ENCODE measurements at regions not wholly inside any gene's neighbourhood (a gene's known extent, or its start where the extent isn't known, plus 50 kb on each side); places are given as distances from the start of the nearest gene placed in this dataset.

GRCh38 chr10:76666891-76667290, 970.7 kb downstream of the KCNMA1 start:
- H3K36me3 ChIP-seq (ENCODE audit: control insufficient read depth, insufficient read depth, low read length): no peaks in the 10 kb centered on the region
- H3K4me3 ChIP-seq (replicated peaks in 1 of 4; ENCODE audit: control extremely low read depth in 1 of 4, insufficient read depth in 1 of 4, low read depth in 3 of 4, low read length in 4 of 4): no peak overlapping the region
- no peaks in the 10 kb centered on the region for H4K20me1 ChIP-seq (ENCODE audit: control insufficient read depth, extremely low read depth, insufficient read depth, low read length)
- H3K4me1 ChIP-seq (ENCODE audit: control insufficient read depth, extremely low read depth, insufficient read depth, low read length): no peaks in the 10 kb centered on the region
- H3K79me2 ChIP-seq (ENCODE audit: control insufficient read depth, insufficient read depth, low read length): no peaks in the 10 kb centered on the region
- TF ChIP-seq CTCF (conservative IDR thresholded peaks at IDR 0.05 in 1 of 2, IDR thresholded peaks at IDR 0.05 in 1 of 2; ENCODE audit: low read depth in 1 of 2, low read length in 2 of 2): no peak
- TF ChIP-seq EZH2 (IDR thresholded peaks at IDR 0.05; ENCODE audit: low read length, missing control alignments): no peak
- H3K27ac ChIP-seq (ENCODE audit: insufficient read depth, low read length): no peak overlapping the region
- no peak overlapping the region for H3K4me2 ChIP-seq (ENCODE audit: extremely low read depth, insufficient read depth, low read length)
- no peak overlapping the region for H3K9ac ChIP-seq (ENCODE audit: insufficient read depth, low read length)
- no peaks in the 10 kb centered on the region for H3K27me3 ChIP-seq (ENCODE audit: control insufficient read depth, insufficient read depth, low read length)
- no peak overlapping the region for H2AFZ ChIP-seq (ENCODE audit: low read length)
- H3K9me3 ChIP-seq (ENCODE audit: control insufficient read depth, insufficient read depth, low read depth, low read length): no peaks in the 10 kb centered on the region
- no peak for DNase-seq (ENCODE audit: low read depth in 2 of 2)

- H4K20me1 ChIP-seq (ENCODE audit: control insufficient read depth, extremely low read depth, insufficient read depth, low read length): no peaks in the 10 kb centered on the region
- H3K9me3 ChIP-seq (ENCODE audit: control insufficient read depth, insufficient read depth, low read depth, low read length): no peaks in the 10 kb centered on the region
- no peaks in the 10 kb centered on the region for H3K79me2 ChIP-seq (ENCODE audit: control insufficient read depth, insufficient read depth, low read length)
- no peak overlapping the region for H3K27ac ChIP-seq (ENCODE audit: insufficient read depth, low read length)
- H3K4me3 ChIP-seq (replicated peaks in 1 of 4; ENCODE audit: control extremely low read depth in 1 of 4, insufficient read depth in 1 of 4, low read depth in 3 of 4, low read length in 4 of 4): no peak overlapping the region
- no peak overlapping the region for H2AFZ ChIP-seq (ENCODE audit: low read length)
- no peaks in the 10 kb centered on the region for H3K27me3 ChIP-seq (ENCODE audit: control insufficient read depth, insufficient read depth, low read length)
- no peaks in the 10 kb centered on the region for H3K36me3 ChIP-seq (ENCODE audit: control insufficient read depth, insufficient read depth, low read length)
- DNase-seq (ENCODE audit: low read depth in 2 of 2): peak in 1 of 2 donors; percentile 41
- TF ChIP-seq CTCF (conservative IDR thresholded peaks at IDR 0.05 in 1 of 2, IDR thresholded peaks at IDR 0.05 in 1 of 2; ENCODE audit: low read depth in 1 of 2, low read length in 2 of 2) (no peak), EZH2 (IDR thresholded peaks at IDR 0.05; ENCODE audit: low read length, missing control alignments) (no peak)
- no peaks in the 10 kb centered on the region for H3K4me1 ChIP-seq (ENCODE audit: control insufficient read depth, extremely low read depth, insufficient read depth, low read length)
- no peak overlapping the region for H3K9ac ChIP-seq (ENCODE audit: insufficient read depth, low read length)
- no peak overlapping the region for H3K4me2 ChIP-seq (ENCODE audit: extremely low read depth, insufficient read depth, low read length)
Observed at GRCh38 chr10:76665029-76665428, 972.6 kb downstream of the KCNMA1 start.

- Histone ChIP-seq H4K20me1 (ENCODE audit: control insufficient read depth, extremely low read depth, insufficient read depth, low read length) (no peaks in the 10 kb centered on the region), H3K27me3 (ENCODE audit: control insufficient read depth, insufficient read depth, low read length) (no peaks in the 10 kb centered on the region), H3K27ac (ENCODE audit: insufficient read depth, low read length) (no peak overlapping the region), H3K36me3 (ENCODE audit: control insufficient read depth, insufficient read depth, low read length) (no peaks in the 10 kb centered on the region), H3K4me2 (ENCODE audit: extremely low read depth, insufficient read depth, low read length) (no peak overlapping the region), H2AFZ (ENCODE audit: low read length) (no peak overlapping the region), H3K79me2 (ENCODE audit: control insufficient read depth, insufficient read depth, low read length) (no peaks in the 10 kb centered on the region), H3K9me3 (ENCODE audit: control insufficient read depth, insufficient read depth, low read depth, low read length) (no peaks in the 10 kb centered on the region), H3K4me3 (replicated peaks in 1 of 4; ENCODE audit: control extremely low read depth in 1 of 4, insufficient read depth in 1 of 4, low read depth in 3 of 4, low read length in 4 of 4) (no peak overlapping the region), H3K9ac (ENCODE audit: insufficient read depth, low read length) (no peak overlapping the region), H3K4me1 (ENCODE audit: control insufficient read depth, extremely low read depth, insufficient read depth, low read length) (no peaks in the 10 kb centered on the region)
- no peak for DNase-seq (ENCODE audit: low read depth in 2 of 2)
- TF ChIP-seq CTCF (conservative IDR thresholded peaks at IDR 0.05 in 1 of 2, IDR thresholded peaks at IDR 0.05 in 1 of 2; ENCODE audit: low read depth in 1 of 2, low read length in 2 of 2) (no peak), EZH2 (IDR thresholded peaks at IDR 0.05; ENCODE audit: low read length, missing control alignments) (no peak)
Observed at GRCh38 chr10:76657337-76658012, 980.1 kb downstream of the KCNMA1 start.
